CD4-positive, alpha-beta memory T cell (primary cell): ENCODE measurements at regions not wholly inside any gene's neighbourhood (a gene's known extent, or its start where the extent isn't known, plus 50 kb on each side); places are given as distances from the start of the nearest gene placed in this dataset.

Experiments used
- CTCF ChIA-PET: fragments of 350-600 bp; sonication (Branson Sonifier 250); formaldehyde crosslinking; loops from one replicate; lab custom pipeline; 2021; ENCODE audit warnings: inconsistent platforms; ENCODE audit not compliant: partially characterized antibody; lab: Charles Lee
- POLR2A ChIA-PET: fragments of 350-600 bp; sonication (Branson Sonifier 250); formaldehyde crosslinking; loops from one replicate; lab custom pipeline; 2021; ENCODE audit not compliant: partially characterized antibody; lab: Charles Lee
- DNase-seq, 5 donors: peaks; one replicate each; pipeline versions ENCODE4 v3.0.0 to v3.0.0-alpha.2; 2020 to 2022; ENCODE audit warnings: mixed read lengths in 1 of 5
- H3K27ac ChIP-seq: one replicate; pipeline ENCODE4 v1.7.0; 2013; ENCODE audit warnings: low read depth, low read length
- H3K27me3 ChIP-seq: 2 replicates; pipeline ENCODE4 v1.7.0; 2013; ENCODE audit warnings: mild to moderate bottlenecking, low read length, moderate library complexity; ENCODE audit not compliant: insufficient read depth
- H3K36me3 ChIP-seq: 2 replicates; pipeline ENCODE4 v1.7.0; 2013; ENCODE audit warnings: mild to moderate bottlenecking, low read length, moderate library complexity; ENCODE audit not compliant: insufficient read depth
- H3K4me1 ChIP-seq: 2 replicates; pipeline ENCODE4 v1.7.0; 2013; ENCODE audit warnings: mild to moderate bottlenecking, low read length, moderate library complexity; ENCODE audit not compliant: insufficient read depth
- H3K4me3 ChIP-seq, 2 donors: one replicate each; pipeline ENCODE4 v1.7.0; 2013; ENCODE audit warnings: low read length in 2 of 2, mild to moderate bottlenecking in 1 of 2
- H3K9me3 ChIP-seq, 2 donors: one replicate each; pipeline ENCODE4 v1.7.0; 2013; ENCODE audit warnings: low read length in 2 of 2, control low read depth in 1 of 2; ENCODE audit not compliant: control insufficient read depth in 1 of 2
- H3K27ac Mint-ChIP-seq, 7 donors: one replicate each; pipeline ENCODE4 v1.8.0; 2020 to 2021; ENCODE audit warnings: mixed read lengths in 7 of 7, mild to moderate bottlenecking in 6 of 7, inconsistent platforms in 3 of 7, moderate library complexity in 3 of 7
- H3K27me3 Mint-ChIP-seq, 2 donors: one replicate each; pipeline ENCODE4 v1.8.0; 2020 to 2021; ENCODE audit warnings: mixed read lengths in 2 of 2
- H3K36me3 Mint-ChIP-seq, 2 donors: one replicate each; pipeline ENCODE4 v1.8.0; 2020 to 2021; ENCODE audit warnings: mixed read lengths in 2 of 2, inconsistent platforms in 1 of 2, mild to moderate bottlenecking in 1 of 2
- H3K4me1 Mint-ChIP-seq, 4 donors: one replicate each; pipeline ENCODE4 v1.8.0; 2020 to 2021; ENCODE audit warnings: mixed read lengths in 4 of 4, mild to moderate bottlenecking in 1 of 4
- H3K4me3 Mint-ChIP-seq, 8 donors: one replicate each; pipeline ENCODE4 v1.8.0; 2020 to 2021; ENCODE audit warnings: mixed read lengths in 8 of 8, mild to moderate bottlenecking in 7 of 8, moderate library complexity in 6 of 8, inconsistent platforms in 3 of 8
- H3K9me3 Mint-ChIP-seq, 8 donors: one replicate each; pipeline ENCODE4 v1.8.0; 2020 to 2021; ENCODE audit warnings: mixed read lengths in 8 of 8, mild to moderate bottlenecking in 5 of 8, inconsistent platforms in 3 of 8, moderate library complexity in 1 of 8
- intact Hi-C: fragments of 100-400 bp; cut with micrococcal nuclease; formaldehyde crosslinking; loops from one replicate; pipeline ENCODE4 v1.15.1; 2023

- Histone ChIP-seq H3K4me3 (no peak overlapping the region), H3K9me3 (no peaks in the 10 kb centered on the region), H3K4me1 (no peaks in the 10 kb centered on the region), H3K27ac (no peak overlapping the region), H3K36me3 (no peaks in the 10 kb centered on the region), H3K27me3 (no peaks in the 10 kb centered on the region)
- no peak for DNase-seq
- intact Hi-C loops: no loop called here
- CTCF ChIA-PET: no interaction called here
- Mint-ChIP-seq H3K27ac (no peak overlapping the region), H3K4me3 (no peak overlapping the region), H3K27me3 (no peaks in the 10 kb centered on the region), H3K36me3 (no peaks in the 10 kb centered on the region), H3K4me1 (no peaks in the 10 kb centered on the region), H3K9me3 (peaks cover 0 to 24% (median 10%) of the 10 kb centered on the region in 8 donors)
- POLR2A ChIA-PET: no interaction called here
Measured at GRCh38 chr14:38420048-38420447, 164.2 kb upstream of the CLEC14A start.

DNA sequence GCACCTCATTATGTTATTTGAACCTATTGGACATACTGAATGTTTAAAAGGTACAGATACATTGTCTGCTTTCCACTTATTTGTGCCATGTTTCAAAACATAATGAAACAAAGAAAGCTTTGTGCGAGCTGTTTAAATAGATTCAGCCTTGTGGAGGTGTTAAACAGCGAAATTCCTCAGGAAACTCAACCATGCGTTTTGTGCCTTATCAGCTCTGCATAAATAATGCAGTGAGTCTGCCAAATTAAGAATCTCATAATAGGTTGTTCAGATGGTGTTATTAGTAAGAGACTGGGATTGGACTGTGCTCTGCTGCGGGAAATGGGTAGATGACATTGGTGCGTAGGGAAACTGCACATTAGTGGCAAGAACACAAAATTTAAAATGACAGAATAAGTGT, 163.7 kb upstream of the CLEC14A start:
- Histone ChIP-seq H3K4me1 (no peaks in the 10 kb centered on the region), H3K27me3 (no peaks in the 10 kb centered on the region), H3K4me3 (no peak overlapping the region), H3K27ac (no peak overlapping the region), H3K9me3 (no peaks in the 10 kb centered on the region), H3K36me3 (no peaks in the 10 kb centered on the region)
- Mint-ChIP-seq H3K9me3 (peaks cover 0 to 20% (median 7%) of the 10 kb centered on the region in 8 donors), H3K27ac (no peak overlapping the region), H3K27me3 (no peaks in the 10 kb centered on the region), H3K4me3 (no peak overlapping the region), H3K4me1 (no peaks in the 10 kb centered on the region), H3K36me3 (no peaks in the 10 kb centered on the region)
- ChIA-PET POLR2A (no interaction called here), CTCF (no interaction called here)
- intact Hi-C loops: no loop called here
- no peak for DNase-seq

DNA sequence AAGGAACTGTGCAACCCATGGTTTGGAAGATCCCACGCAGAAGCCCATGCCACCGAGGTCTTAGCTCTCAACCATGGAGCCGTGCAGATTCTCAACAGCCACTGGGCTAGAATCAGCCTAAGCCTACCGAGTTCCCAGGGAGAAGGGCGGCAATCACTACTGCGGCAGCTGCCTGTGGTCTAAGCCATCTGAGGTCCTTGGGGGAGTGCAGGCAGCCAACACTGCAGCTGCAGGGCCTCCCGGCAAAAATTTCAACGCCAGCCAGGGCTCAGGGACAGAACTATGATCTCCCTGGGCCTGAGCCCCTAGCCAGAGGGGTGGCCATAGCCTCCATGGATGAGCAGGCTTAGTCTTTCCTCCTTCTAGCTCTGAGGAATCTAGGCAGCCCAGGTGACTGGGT, 156.8 kb upstream of the CLEC14A start:
- no peak overlapping the region for H3K4me3 Mint-ChIP-seq
- H3K27me3 ChIP-seq: no peaks in the 10 kb centered on the region
- H3K27me3 Mint-ChIP-seq: peaks cover 4 to 6% of the 10 kb centered on the region in 2 donors
- no peaks in the 10 kb centered on the region for H3K36me3 Mint-ChIP-seq
- no peak overlapping the region for H3K4me3 ChIP-seq
- POLR2A ChIA-PET: no interaction called here
- DNase-seq: no peak
- intact Hi-C loops: loop anchor here (1.0 kb wide), 1 partner anchor 45 kb away; no protein-coding TSS in a partner anchor
- H3K4me1 ChIP-seq: no peaks in the 10 kb centered on the region
- H3K27ac Mint-ChIP-seq: no peak overlapping the region
- H3K36me3 ChIP-seq: no peaks in the 10 kb centered on the region
- H3K9me3 ChIP-seq: no peaks in the 10 kb centered on the region
- no peaks in the 10 kb centered on the region for H3K4me1 Mint-ChIP-seq
- CTCF ChIA-PET: no interaction called here
- H3K9me3 Mint-ChIP-seq: peaks cover 0 to 2% (median 0%) of the 10 kb centered on the region in 8 donors
- no peak overlapping the region for H3K27ac ChIP-seq

GRCh38 chr14:38410442-38410841, 154.5 kb upstream of the CLEC14A start:
- Mint-ChIP-seq H3K4me3 (no peak overlapping the region), H3K27ac (no peak overlapping the region), H3K4me1 (no peaks in the 10 kb centered on the region), H3K27me3 (peaks cover 4 to 6% of the 10 kb centered on the region in 2 donors), H3K9me3 (peaks cover 0 to 2% (median 0%) of the 10 kb centered on the region in 8 donors), H3K36me3 (no peaks in the 10 kb centered on the region)
- Histone ChIP-seq H3K9me3 (no peaks in the 10 kb centered on the region), H3K36me3 (no peaks in the 10 kb centered on the region), H3K27ac (no peak overlapping the region), H3K4me3 (no peak overlapping the region), H3K4me1 (no peaks in the 10 kb centered on the region), H3K27me3 (no peaks in the 10 kb centered on the region)
- intact Hi-C loops: no loop called here
- ChIA-PET CTCF (no interaction called here), POLR2A (no interaction called here)
- no peak for DNase-seq

DNA sequence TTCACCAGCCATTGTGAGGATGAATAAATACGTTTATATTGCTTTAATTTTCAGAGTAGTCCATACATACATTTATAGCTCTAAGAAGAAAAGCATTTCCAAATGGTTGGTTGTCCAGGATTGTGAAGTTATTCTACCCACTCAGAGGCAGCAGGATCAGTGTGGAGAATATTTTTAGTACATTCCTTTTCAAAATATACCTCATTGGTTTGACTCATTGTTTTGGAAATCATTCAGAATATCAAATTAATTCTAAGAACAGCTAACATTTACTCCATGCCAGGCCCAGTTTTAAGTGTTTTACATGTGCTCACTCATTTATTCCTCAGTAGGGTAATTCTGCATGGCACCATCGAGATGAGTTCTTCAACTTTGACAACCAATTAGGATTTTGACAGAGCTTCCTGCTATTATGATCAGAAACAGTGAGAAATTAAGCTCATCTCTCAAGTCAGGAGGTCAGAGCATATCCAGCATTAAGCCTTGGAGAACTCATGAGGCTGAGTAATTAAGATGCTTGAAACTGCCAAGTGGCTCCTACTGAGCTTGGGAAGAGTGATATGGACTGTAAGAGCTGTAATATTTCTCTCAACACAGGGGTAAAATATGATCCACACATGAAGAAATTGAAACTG, 153.3 kb upstream of the CLEC14A start:
- no peaks in the 10 kb centered on the region for H3K27me3 ChIP-seq
- Mint-ChIP-seq H3K4me3 (no peak overlapping the region), H3K36me3 (no peaks in the 10 kb centered on the region), H3K27ac (no peak overlapping the region), H3K4me1 (no peaks in the 10 kb centered on the region), H3K9me3 (peaks cover 0 to 2% (median 0%) of the 10 kb centered on the region in 8 donors), H3K27me3 (peaks cover 6% of the 10 kb centered on the region in 2 donors)
- DNase-seq: no peak
- H3K36me3 ChIP-seq: no peaks in the 10 kb centered on the region
- intact Hi-C loops: no loop called here
- CTCF ChIA-PET: no interaction called here
- H3K4me3 ChIP-seq: no peak overlapping the region
- H3K9me3 ChIP-seq: no peaks in the 10 kb centered on the region
- H3K27ac ChIP-seq: no peak overlapping the region
- H3K4me1 ChIP-seq: no peaks in the 10 kb centered on the region
- POLR2A ChIA-PET: no interaction called here

- Histone ChIP-seq H3K36me3 (no peaks in the 10 kb centered on the region), H3K27me3 (no peaks in the 10 kb centered on the region), H3K9me3 (no peaks in the 10 kb centered on the region), H3K4me1 (no peaks in the 10 kb centered on the region), H3K4me3 (no peak overlapping the region), H3K27ac (no peak overlapping the region)
- intact Hi-C loops: no loop called here
- Mint-ChIP-seq H3K36me3 (no peaks in the 10 kb centered on the region), H3K4me1 (no peaks in the 10 kb centered on the region), H3K4me3 (no peak overlapping the region), H3K9me3 (no peaks in the 10 kb centered on the region), H3K27me3 (peaks cover 1 to 7% of the 10 kb centered on the region in 2 donors), H3K27ac (no peak overlapping the region)
- POLR2A ChIA-PET: no interaction called here
- DNase-seq: no peak
- CTCF ChIA-PET: no interaction called here
Measured at GRCh38 chr14:38405851-38406635, 150.2 kb upstream of the CLEC14A start.

GRCh38 chr14:38404616-38405015, 148.7 kb upstream of the CLEC14A start:
- no peaks in the 10 kb centered on the region for H3K27me3 ChIP-seq
- intact Hi-C loops: no loop called here
- POLR2A ChIA-PET: no interaction called here
- H3K4me3 ChIP-seq: no peak overlapping the region
- no peaks in the 10 kb centered on the region for H3K4me1 ChIP-seq
- CTCF ChIA-PET: no interaction called here
- DNase-seq: no peak
- Mint-ChIP-seq H3K27ac (no peak overlapping the region), H3K4me3 (no peak overlapping the region), H3K27me3 (peaks cover 4 to 8% of the 10 kb centered on the region in 2 donors), H3K9me3 (no peaks in the 10 kb centered on the region), H3K4me1 (no peaks in the 10 kb centered on the region), H3K36me3 (no peaks in the 10 kb centered on the region)
- H3K36me3 ChIP-seq: no peaks in the 10 kb centered on the region
- H3K9me3 ChIP-seq: no peaks in the 10 kb centered on the region
- no peak overlapping the region for H3K27ac ChIP-seq
